Brain microvascular endothelial cell (primary cell): ENCODE measurements at regions not wholly inside any gene's neighbourhood (a gene's known extent, or its start where the extent isn't known, plus 50 kb on each side); places are given as distances from the start of the nearest gene placed in this dataset.
"Not testable (repeated sequence)": the region's sequence is repeated elsewhere in the genome, so short reads cannot be mapped to it uniquely, and the experiment has no call there.

Experiments used
- DNase-seq: peaks from one replicate; pipeline ENCODE4 v3.0.0-alpha.2; 2020
- H3K27ac ChIP-seq: fragments of 250-450 bp; sonication (Bioruptor Pico); 2 replicates; pipeline ENCODE4 v1.5.1; 2020; ENCODE audit warnings: mild to moderate bottlenecking, moderate library complexity
- H3K27me3 ChIP-seq: fragments of 250-450 bp; sonication (Bioruptor Pico); replicated peaks from 2 replicates; pipeline ENCODE4 v1.5.1; 2020; ENCODE audit warnings: mild to moderate bottlenecking
- H3K36me3 ChIP-seq: fragments of 250-450 bp; sonication (Bioruptor Pico); replicated peaks from 2 replicates; pipeline ENCODE4 v1.5.1; 2020; ENCODE audit warnings: mild to moderate bottlenecking
- H3K4me3 ChIP-seq: 2 replicates; pipeline ENCODE4 v1.5.1; 2011; ENCODE audit warnings: low read depth, mild to moderate bottlenecking, control low read depth, low read length, moderate library complexity
- CTCF ChIP-seq: IDR thresholded peaks from 2 replicates; pipeline ENCODE4 v1.5.1; 2011; ENCODE audit warnings: low read depth, mild to moderate bottlenecking, moderate library complexity, low read length, control low read depth, inconsistent platforms; ENCODE audit errors: missing control alignments
- in situ Hi-C: cut with HindIII; loops from 2 replicates; pipeline ENCODE4 v1.10.0; 2017; ENCODE audit warnings: low sequenced_read_pairs, low pct_ligation_motif_present

- in situ Hi-C loops = no loop called here
- no peak overlapping the region for H3K27ac ChIP-seq
- no peak overlapping the region for H3K4me3 ChIP-seq
- no peak for TF ChIP-seq CTCF
- DNase-seq = peak; percentile 22
- no peaks in the 10 kb centered on the region for H3K27me3 ChIP-seq
- H3K36me3 ChIP-seq = no peaks in the 10 kb centered on the region
These were observed 138.4 kb upstream of the TBL1XR1 start for GRCh38 chr3:177335728-177336127.

GRCh38 chr3:177336873-177337450, 139.7 kb upstream of the TBL1XR1 start:
- in situ Hi-C loops = no loop called here
- no peak overlapping the region for H3K4me3 ChIP-seq
- H3K36me3 ChIP-seq = no peaks in the 10 kb centered on the region
- no peak for TF ChIP-seq CTCF
- H3K27ac ChIP-seq = peak overlapping the region; percentile 52
- DNase-seq = peak; percentile 24
- H3K27me3 ChIP-seq = no peaks in the 10 kb centered on the region

DNA sequence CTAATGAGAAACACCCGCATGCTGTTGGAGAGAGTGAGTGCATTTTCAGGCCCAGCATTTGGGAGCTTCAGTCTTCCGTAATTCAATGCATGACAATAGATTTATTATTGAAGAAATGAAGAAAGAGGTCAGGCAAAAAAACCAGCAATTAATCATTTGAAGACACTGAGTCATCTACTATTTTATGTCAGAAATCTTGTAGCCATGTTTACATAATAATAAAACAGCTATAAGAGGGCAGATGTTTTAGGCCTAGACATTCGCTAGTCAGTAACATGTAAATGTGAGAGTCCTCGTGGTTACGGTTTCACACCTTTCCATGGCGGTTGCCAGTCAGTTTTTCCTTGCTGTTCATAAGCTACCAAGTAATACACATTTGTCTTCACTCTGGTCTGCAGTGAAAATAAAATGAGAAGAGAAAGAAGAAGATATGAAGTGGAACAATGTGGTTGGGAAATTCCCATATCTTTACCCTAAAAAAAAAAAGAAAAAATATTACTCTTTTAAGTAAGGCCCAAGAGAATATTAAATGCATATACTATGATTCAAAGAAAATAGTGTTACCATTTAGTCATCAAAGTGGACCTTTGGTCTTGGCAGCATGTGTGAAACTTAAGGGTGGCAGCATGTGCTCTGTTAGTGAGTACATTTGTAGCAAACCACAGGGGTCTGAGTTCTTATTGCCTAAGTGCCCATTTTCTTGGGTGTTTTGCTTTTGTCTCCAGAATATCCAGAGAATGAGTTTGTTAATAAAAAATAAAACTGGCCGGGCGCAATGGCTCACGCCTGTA, 140.5 kb upstream of the TBL1XR1 start:
- no peak overlapping the region for H3K4me3 ChIP-seq
- H3K36me3 ChIP-seq = no peaks in the 10 kb centered on the region
- TF ChIP-seq CTCF = no peak
- peak; percentile 52 for DNase-seq
- H3K27me3 ChIP-seq = no peaks in the 10 kb centered on the region
- in situ Hi-C loops = no loop called here
- H3K27ac ChIP-seq = peak overlapping the region; percentile 52

DNA sequence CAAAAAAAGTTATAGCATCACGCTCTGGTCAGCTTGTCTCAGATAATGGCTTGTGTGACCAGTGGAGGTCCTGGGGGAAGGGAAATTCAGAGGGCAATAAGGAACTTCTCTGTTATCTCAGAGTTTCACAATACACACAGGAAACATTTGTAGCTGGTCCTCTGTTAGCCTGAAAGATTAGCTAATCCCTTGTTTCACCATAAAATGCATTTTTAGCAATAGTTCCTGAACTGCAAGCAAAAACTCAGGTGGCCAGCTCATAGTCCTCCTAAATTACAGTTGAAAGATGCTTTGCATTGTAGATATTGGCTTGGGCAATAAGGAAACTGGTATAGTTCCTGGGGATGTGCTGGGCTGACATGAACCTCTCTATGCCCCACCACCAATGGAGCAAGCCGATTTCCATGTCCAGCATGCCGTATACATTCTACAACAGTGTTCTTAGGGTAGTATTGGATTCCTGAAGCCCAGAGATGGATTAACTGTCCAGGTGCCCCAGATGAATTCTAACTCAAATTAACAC, 141.5 kb upstream of the TBL1XR1 start:
- no peaks in the 10 kb centered on the region for H3K27me3 ChIP-seq
- DNase-seq = peak; percentile 16
- no peak for TF ChIP-seq CTCF
- in situ Hi-C loops = no loop called here
- no peak overlapping the region for H3K4me3 ChIP-seq
- no peaks in the 10 kb centered on the region for H3K36me3 ChIP-seq
- no peak overlapping the region for H3K27ac ChIP-seq

DNA sequence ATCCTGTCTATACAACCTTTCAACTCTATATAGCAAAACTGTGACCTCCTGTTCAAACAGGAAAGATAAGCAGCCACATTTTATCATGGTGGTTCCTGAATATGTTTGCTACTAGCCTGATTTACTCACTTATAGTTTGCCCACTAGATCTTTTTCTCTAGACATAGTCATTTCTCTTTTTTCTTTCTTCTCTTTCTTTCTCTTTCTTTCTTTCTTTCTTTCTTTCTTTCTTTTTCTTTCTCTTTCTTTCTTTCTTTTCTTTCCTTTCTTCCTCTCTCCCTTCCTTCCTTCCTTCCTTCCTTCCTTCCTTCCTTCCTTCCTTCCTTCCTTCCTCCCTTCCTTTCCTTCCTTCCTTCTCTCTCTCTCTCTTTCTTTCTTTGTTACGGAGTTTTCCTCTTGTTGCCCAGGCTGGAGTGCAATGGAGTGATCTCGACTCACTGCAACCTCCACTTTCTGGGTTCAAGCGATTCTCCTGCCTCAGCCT, 142.0 kb upstream of the TBL1XR1 start:
- DNase-seq, H3K27me3 ChIP-seq, H3K27ac ChIP-seq, H3K4me3 ChIP-seq, in situ Hi-C loops, H3K36me3 ChIP-seq: not testable (repeated sequence)

DNA sequence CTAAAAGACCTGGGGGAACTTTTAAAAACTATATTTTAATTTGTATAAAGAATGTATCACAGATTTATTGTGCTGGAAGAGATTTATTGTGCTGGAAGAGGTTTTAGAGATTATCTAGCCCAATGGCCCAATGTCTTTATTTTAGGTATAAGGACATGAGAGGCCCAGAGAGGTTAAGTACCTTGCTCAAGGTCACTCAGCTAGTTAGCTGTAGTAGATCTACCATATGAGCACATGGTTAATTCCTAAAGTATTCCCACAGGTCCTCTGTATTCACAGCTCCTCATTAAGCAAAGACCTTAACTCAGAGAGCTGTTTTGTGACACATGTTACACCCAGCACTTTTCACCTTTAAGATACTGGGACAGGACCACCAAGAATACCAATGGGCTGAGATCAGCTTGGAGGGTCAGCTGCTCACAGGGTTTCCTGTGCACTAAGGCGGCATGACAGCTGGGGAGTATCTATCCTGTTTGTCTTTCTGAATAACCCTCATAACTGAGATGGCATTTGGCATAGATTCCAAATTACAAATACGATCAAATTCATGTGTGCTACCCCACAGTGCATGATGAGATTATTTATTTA, 143.1 kb upstream of the TBL1XR1 start:
- no peak overlapping the region for H3K27ac ChIP-seq
- no peak for DNase-seq
- no peaks in the 10 kb centered on the region for H3K36me3 ChIP-seq
- H3K4me3 ChIP-seq = no peak overlapping the region
- in situ Hi-C loops = no loop called here
- TF ChIP-seq CTCF = no peak
- no peaks in the 10 kb centered on the region for H3K27me3 ChIP-seq
